ENCODE measurements at regions not wholly inside any gene's neighbourhood (a gene's known extent, or its start where the extent isn't known, plus 50 kb on each side); places are given as distances from the start of the nearest gene placed in this dataset.

DNA sequence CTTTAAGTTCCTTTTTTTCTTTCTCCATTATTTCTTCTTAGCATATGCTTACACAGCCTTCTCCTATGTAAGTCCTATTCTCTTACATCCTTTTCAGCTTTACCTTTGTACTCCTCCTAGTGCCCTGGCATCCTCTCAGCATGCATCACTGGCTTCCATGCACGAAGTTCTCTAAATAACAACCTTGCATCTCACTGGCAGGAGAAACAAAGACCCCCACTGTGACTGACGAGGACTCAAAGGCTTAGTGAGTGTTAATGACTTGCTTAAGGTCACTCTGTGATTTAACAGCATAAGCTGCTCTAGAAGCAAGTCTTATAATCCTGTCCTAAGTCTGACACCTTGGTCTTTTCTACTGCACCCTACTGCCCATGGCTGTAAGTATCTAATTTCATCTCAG is 1236.0 kb upstream of the CELF4 start:
- no peak for TF ChIP-seq CTCF (conservative IDR thresholded peaks at IDR 0.05; ENCODE audit: low read depth, low read length)

DNA sequence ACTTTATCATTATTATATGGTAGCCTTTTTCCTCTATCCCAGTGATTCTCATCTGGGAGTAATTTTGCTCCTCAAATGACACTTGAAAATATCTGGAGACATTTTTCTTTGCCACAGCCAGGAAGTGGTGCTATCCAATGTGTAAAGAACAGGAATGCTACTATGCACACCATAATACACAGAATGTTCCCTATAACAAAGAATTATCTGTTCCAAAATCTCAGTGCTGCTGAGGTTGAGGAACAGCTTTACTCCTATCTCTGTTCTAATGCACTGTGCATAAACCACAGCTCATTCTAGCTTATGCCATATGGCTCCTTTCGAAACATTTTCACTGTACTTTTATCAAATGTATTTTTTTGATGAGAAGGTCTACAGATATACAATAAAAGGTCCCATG is 1231.2 kb upstream of the CELF4 start:
- no peak overlapping the region for H3K4me2 ChIP-seq
- no peaks in the 10 kb centered on the region for H3K27me3 ChIP-seq (ENCODE audit: insufficient read depth, low read depth)
- no peaks in the 10 kb centered on the region for H4K20me1 ChIP-seq (ENCODE audit: insufficient read depth)
- H3K36me3 ChIP-seq (ENCODE audit: insufficient read depth) = no peaks in the 10 kb centered on the region
- no peak overlapping the region for H3K9ac ChIP-seq
- no peaks in the 10 kb centered on the region for H3K79me2 ChIP-seq (ENCODE audit: insufficient read depth, low read depth)
- no peaks in the 10 kb centered on the region for H3K4me1 ChIP-seq (ENCODE audit: low read depth, poor library complexity, severe bottlenecking)
- no peak overlapping the region for H3K27ac ChIP-seq
- H2AFZ ChIP-seq (ENCODE audit: low read depth) = no peak overlapping the region
- no peak for TF ChIP-seq CTCF (conservative IDR thresholded peaks at IDR 0.05; ENCODE audit: low read depth, low read length)
- no peak overlapping the region for H3K4me3 ChIP-seq (IDR thresholded peaks at IDR 0.05; ENCODE audit: insufficient read depth, low read depth, low read length)

More for the DNA sequence above, 1236.0 kb upstream of the CELF4 start:
- H3K36me3 ChIP-seq (ENCODE audit: insufficient read depth) = no peaks in the 10 kb centered on the region
- no peak overlapping the region for H2AFZ ChIP-seq (ENCODE audit: low read depth)
- H3K4me2 ChIP-seq = no peak overlapping the region
- no peaks in the 10 kb centered on the region for H3K79me2 ChIP-seq (ENCODE audit: insufficient read depth, low read depth)
- H3K4me1 ChIP-seq (ENCODE audit: low read depth, poor library complexity, severe bottlenecking) = no peaks in the 10 kb centered on the region
- H3K27me3 ChIP-seq (ENCODE audit: insufficient read depth, low read depth) = no peaks in the 10 kb centered on the region
- H3K27ac ChIP-seq = no peak overlapping the region
- no peak overlapping the region for H3K9ac ChIP-seq
- no peak overlapping the region for H3K4me3 ChIP-seq (IDR thresholded peaks at IDR 0.05; ENCODE audit: insufficient read depth, low read depth, low read length)
- no peaks in the 10 kb centered on the region for H4K20me1 ChIP-seq (ENCODE audit: insufficient read depth)

- H3K9ac ChIP-seq = no peak overlapping the region
Observed at GRCh38 chr18:38792731-38793130, 1227.1 kb upstream of the CELF4 start.

DNA sequence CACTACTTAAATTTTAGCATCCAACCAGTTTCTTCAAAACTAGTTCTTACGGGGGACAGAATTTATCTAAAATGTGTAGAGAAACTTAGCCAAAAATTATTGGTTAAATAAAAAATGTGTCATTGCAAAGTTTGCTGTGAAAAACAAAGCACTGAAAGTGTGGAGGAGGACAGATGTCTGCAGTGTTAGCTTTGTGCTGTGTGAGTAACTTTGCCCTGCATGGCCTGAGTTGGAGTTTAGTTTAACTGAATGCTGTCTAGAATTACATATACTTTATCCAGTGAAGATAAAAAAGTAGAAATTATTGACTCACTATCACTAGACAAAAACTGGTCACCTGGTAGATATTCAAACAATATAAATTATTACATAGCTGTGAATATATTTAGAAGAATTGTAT is 1225.2 kb upstream of the CELF4 start:
- no peaks in the 10 kb centered on the region for H4K20me1 ChIP-seq (ENCODE audit: insufficient read depth)
- H3K4me2 ChIP-seq = no peak overlapping the region
- no peaks in the 10 kb centered on the region for H3K79me2 ChIP-seq (ENCODE audit: insufficient read depth, low read depth)
- no peak overlapping the region for H2AFZ ChIP-seq (ENCODE audit: low read depth)
- H3K9ac ChIP-seq = no peak overlapping the region
- H3K4me1 ChIP-seq (ENCODE audit: low read depth, poor library complexity, severe bottlenecking) = no peaks in the 10 kb centered on the region
- no peak overlapping the region for H3K4me3 ChIP-seq (IDR thresholded peaks at IDR 0.05; ENCODE audit: insufficient read depth, low read depth, low read length)
- no peak overlapping the region for H3K27ac ChIP-seq
- no peaks in the 10 kb centered on the region for H3K36me3 ChIP-seq (ENCODE audit: insufficient read depth)
- TF ChIP-seq CTCF (conservative IDR thresholded peaks at IDR 0.05; ENCODE audit: low read depth, low read length) = no peak
- no peaks in the 10 kb centered on the region for H3K27me3 ChIP-seq (ENCODE audit: insufficient read depth, low read depth)

More at GRCh38 chr18:38792731-38793130, 1227.1 kb upstream of the CELF4 start:
- no peak overlapping the region for H3K4me3 ChIP-seq (IDR thresholded peaks at IDR 0.05; ENCODE audit: insufficient read depth, low read depth, low read length)
- TF ChIP-seq CTCF (conservative IDR thresholded peaks at IDR 0.05; ENCODE audit: low read depth, low read length) = no peak
- H4K20me1 ChIP-seq (ENCODE audit: insufficient read depth) = no peaks in the 10 kb centered on the region
- no peak overlapping the region for H3K27ac ChIP-seq
- no peaks in the 10 kb centered on the region for H3K27me3 ChIP-seq (ENCODE audit: insufficient read depth, low read depth)
- H3K4me2 ChIP-seq = no peak overlapping the region
- H3K79me2 ChIP-seq (ENCODE audit: insufficient read depth, low read depth) = no peaks in the 10 kb centered on the region
- no peaks in the 10 kb centered on the region for H3K4me1 ChIP-seq (ENCODE audit: low read depth, poor library complexity, severe bottlenecking)
- no peaks in the 10 kb centered on the region for H3K36me3 ChIP-seq (ENCODE audit: insufficient read depth)
- H2AFZ ChIP-seq (ENCODE audit: low read depth) = no peak overlapping the region
